ENCODE measurements at regions not wholly inside any gene's neighbourhood (a gene's known extent, or its start where the extent isn't known, plus 50 kb on each side); places are given as distances from the start of the nearest gene placed in this dataset.

DNA sequence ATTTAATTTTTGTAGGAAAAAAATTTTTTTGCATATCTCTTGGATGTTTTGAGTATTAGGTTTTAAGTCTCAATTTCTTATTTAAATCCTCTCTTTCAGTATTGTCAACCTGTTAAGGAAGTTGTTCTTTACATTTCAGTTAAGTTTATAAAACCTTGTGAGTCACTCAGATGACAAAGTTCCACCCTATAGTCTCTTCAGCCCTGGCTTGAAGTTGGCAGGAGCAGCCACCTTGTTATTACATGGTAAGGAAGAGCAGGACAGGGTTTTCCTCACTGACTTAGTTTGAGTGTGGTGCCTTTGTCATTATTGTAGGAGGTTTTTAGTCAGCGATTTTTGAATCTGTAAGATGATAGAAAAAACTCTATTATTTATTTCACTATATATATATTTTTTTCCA is 2143.9 kb downstream of the MRPL39 start:
- Histone ChIP-seq H2AK5ac (ENCODE audit: low read length) (no peak overlapping the region), H2BK15ac (replicated peaks; ENCODE audit: low read depth) (no peak overlapping the region), H2BK120ac (ENCODE audit: low read depth, low read length) (no peak overlapping the region), H4K5ac (ENCODE audit: low read length) (no peak overlapping the region), H3K9ac (ENCODE audit: low read length) (no peak overlapping the region), H3K4me1 (ENCODE audit: control insufficient read depth, low read depth, low read length) (no peaks in the 10 kb centered on the region), H3K36me3 (ENCODE audit: control insufficient read depth, insufficient read depth, low read length) (no peaks in the 10 kb centered on the region), H3K23ac (ENCODE audit: low read length) (no peak overlapping the region), H3K18ac (ENCODE audit: low read length) (no peak overlapping the region), H3K27me3 (ENCODE audit: insufficient read depth, low read length, poor library complexity) (no peaks in the 10 kb centered on the region), H3K56ac (ENCODE audit: low read length) (no peak overlapping the region), H3K79me1 (ENCODE audit: low read length) (no peaks in the 10 kb centered on the region), H3K4ac (ENCODE audit: low read depth, low read length) (no peak overlapping the region), H4K8ac (ENCODE audit: low read depth, low read length) (no peak overlapping the region), H3K27ac (ENCODE audit: low read depth, low read length) (no peak overlapping the region), H3K4me2 (ENCODE audit: low read length) (no peak overlapping the region), H2BK5ac (ENCODE audit: low read length) (no peak overlapping the region), H3K79me2 (ENCODE audit: control insufficient read depth, insufficient read depth, low read length) (no peaks in the 10 kb centered on the region), H3K4me3 (ENCODE audit: low read length) (no peak overlapping the region)
- WGBS (ENCODE audit: extremely low coverage, insufficient coverage, low lambda C conversion rate): no CpG with 5 or more reads among the region's 1 CpG
- DNase-seq: no peak

DNA sequence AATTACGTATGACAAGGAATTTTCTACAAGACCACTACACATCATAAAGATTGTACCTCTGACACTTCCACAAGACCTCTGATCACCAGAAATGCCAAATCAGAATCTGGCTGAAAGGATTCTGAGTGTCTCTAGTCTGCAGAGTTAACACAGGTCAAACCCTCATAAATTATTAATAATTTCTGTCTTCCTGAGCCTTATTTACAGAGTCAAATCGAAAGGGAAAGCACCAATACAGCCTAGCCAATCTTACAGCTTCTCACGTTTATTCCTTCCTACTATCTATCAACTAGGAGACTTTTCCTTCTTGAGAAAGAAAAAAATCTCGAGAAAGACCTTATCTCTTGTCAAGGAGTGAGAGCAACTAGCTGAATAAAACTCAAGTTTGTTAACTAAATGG is 2151.6 kb downstream of the MRPL39 start:
- Histone ChIP-seq H4K8ac (ENCODE audit: low read depth, low read length) (no peak overlapping the region), H3K4me1 (ENCODE audit: control insufficient read depth, low read depth, low read length) (no peaks in the 10 kb centered on the region), H3K27ac (ENCODE audit: low read depth, low read length) (no peak overlapping the region), H4K5ac (ENCODE audit: low read length) (no peak overlapping the region), H3K79me1 (ENCODE audit: low read length) (no peaks in the 10 kb centered on the region), H3K36me3 (ENCODE audit: control insufficient read depth, insufficient read depth, low read length) (no peaks in the 10 kb centered on the region), H3K4me2 (ENCODE audit: low read length) (no peak overlapping the region), H3K4me3 (ENCODE audit: low read length) (no peak overlapping the region), H3K27me3 (ENCODE audit: insufficient read depth, low read length, poor library complexity) (no peaks in the 10 kb centered on the region), H2AK5ac (ENCODE audit: low read length) (no peak overlapping the region), H3K18ac (ENCODE audit: low read length) (no peak overlapping the region), H2BK120ac (ENCODE audit: low read depth, low read length) (no peak overlapping the region), H2BK5ac (ENCODE audit: low read length) (no peak overlapping the region), H3K9ac (ENCODE audit: low read length) (no peak overlapping the region), H3K4ac (ENCODE audit: low read depth, low read length) (no peak overlapping the region), H3K56ac (ENCODE audit: low read length) (no peak overlapping the region), H3K79me2 (ENCODE audit: control insufficient read depth, insufficient read depth, low read length) (no peaks in the 10 kb centered on the region), H2BK15ac (replicated peaks; ENCODE audit: low read depth) (no peak overlapping the region), H3K23ac (ENCODE audit: low read length) (no peak overlapping the region)
- WGBS (ENCODE audit: extremely low coverage, insufficient coverage, low lambda C conversion rate): no CpG with 5 or more reads among the region's 4 CpGs
- DNase-seq: no peak

DNA sequence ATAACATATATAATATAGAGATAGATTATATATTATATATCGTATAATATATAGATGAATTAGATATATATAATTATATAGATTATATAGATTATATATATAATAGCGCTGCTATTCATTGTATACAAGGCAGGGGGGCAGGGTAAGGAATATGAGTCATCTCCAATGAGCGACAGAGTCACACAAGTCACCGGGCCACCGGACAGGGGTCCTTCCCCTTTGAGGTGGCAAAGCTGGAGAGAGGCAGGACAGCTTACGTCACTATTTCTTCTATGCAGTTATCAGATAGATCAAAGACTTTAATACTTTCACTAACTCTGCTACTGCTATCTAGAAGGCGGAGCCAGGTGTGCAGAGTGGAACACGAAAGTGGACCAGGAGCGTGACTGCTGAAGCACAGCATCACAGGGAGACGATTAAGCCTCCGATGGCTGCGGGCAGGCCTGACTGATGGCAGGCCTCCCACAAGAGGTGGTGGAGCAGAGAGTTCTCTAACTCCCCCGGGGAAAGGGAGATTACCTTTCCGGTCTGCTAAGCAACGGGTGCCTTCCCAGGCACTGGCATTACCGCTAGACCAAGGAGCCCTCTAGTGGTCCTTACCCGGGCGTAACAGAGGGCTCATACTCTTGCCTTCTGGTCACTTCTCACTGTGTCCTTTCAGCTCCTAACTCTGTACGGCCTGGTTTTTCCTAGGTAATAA is 2154.7 kb downstream of the MRPL39 start:
- Histone ChIP-seq H3K9ac (ENCODE audit: low read length) (no peak overlapping the region), H3K4me2 (ENCODE audit: low read length) (no peak overlapping the region), H3K23ac (ENCODE audit: low read length) (no peak overlapping the region), H3K27me3 (ENCODE audit: insufficient read depth, low read length, poor library complexity) (no peaks in the 10 kb centered on the region), H3K79me1 (ENCODE audit: low read length) (no peaks in the 10 kb centered on the region), H3K36me3 (ENCODE audit: control insufficient read depth, insufficient read depth, low read length) (no peaks in the 10 kb centered on the region), H3K4me1 (ENCODE audit: control insufficient read depth, low read depth, low read length) (no peaks in the 10 kb centered on the region), H3K27ac (ENCODE audit: low read depth, low read length) (no peak overlapping the region), H3K4me3 (ENCODE audit: low read length) (no peak overlapping the region), H2BK120ac (ENCODE audit: low read depth, low read length) (no peak overlapping the region), H2BK5ac (ENCODE audit: low read length) (no peak overlapping the region), H3K4ac (ENCODE audit: low read depth, low read length) (no peak overlapping the region), H3K79me2 (ENCODE audit: control insufficient read depth, insufficient read depth, low read length) (no peaks in the 10 kb centered on the region), H4K5ac (ENCODE audit: low read length) (no peak overlapping the region), H2AK5ac (ENCODE audit: low read length) (no peak overlapping the region), H2BK15ac (replicated peaks; ENCODE audit: low read depth) (no peak overlapping the region), H4K8ac (ENCODE audit: low read depth, low read length) (no peak overlapping the region), H3K56ac (ENCODE audit: low read length) (no peak overlapping the region), H3K18ac (ENCODE audit: low read length) (no peak overlapping the region)
- DNase-seq: peak; percentile 90
- no CpG with 5 or more reads among the region's 19 CpGs for WGBS (ENCODE audit: extremely low coverage, insufficient coverage, low lambda C conversion rate)

DNA sequence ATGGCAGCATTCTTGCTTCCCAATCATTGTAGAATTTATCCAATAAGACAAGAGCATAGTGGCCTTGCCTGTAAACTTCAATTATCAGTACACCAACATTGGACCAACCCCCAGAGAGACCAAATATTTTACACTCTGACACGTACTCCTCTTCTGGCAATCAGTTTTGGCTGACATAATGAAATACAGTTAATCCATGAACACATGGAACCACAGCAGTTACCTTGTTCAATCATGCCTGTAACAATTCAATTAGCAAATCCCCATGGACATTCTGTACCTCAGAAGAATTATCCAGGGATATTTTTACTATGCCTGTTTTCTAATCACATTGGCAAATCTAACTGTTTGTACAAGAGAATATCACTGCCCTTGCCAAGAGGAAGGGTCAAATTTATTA is 2162.0 kb downstream of the MRPL39 start:
- H2BK120ac ChIP-seq (ENCODE audit: low read depth, low read length): no peak overlapping the region
- no peak overlapping the region for H4K8ac ChIP-seq (ENCODE audit: low read depth, low read length)

DNA sequence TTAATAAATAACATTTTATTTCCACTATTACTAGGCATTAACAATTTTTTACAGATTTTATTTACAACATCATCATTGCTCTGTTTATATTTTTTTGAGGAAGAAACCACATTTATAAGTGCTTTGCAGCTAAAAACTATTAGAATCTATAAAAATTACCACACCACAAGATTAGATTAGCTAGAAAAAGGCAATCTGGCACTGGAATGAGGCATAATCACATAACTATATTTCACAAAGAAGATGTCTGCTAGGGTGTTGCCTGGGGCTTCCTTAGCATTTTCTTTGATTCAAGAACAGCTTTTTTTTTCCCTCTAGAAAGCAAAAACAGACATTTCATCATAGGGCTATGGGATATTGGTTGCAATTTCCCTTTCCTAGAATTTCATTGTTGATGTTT is 2169.2 kb downstream of the MRPL39 start:
- Histone ChIP-seq H3K27ac (ENCODE audit: low read depth, low read length) (no peak overlapping the region), H3K56ac (ENCODE audit: low read length) (no peak overlapping the region), H4K8ac (ENCODE audit: low read depth, low read length) (no peak overlapping the region), H2BK120ac (ENCODE audit: low read depth, low read length) (no peak overlapping the region), H3K23ac (ENCODE audit: low read length) (no peak overlapping the region), H3K4me3 (ENCODE audit: low read length) (no peak overlapping the region), H3K4me2 (ENCODE audit: low read length) (no peak overlapping the region), H2BK15ac (replicated peaks; ENCODE audit: low read depth) (no peak overlapping the region), H3K18ac (ENCODE audit: low read length) (no peak overlapping the region), H3K79me1 (ENCODE audit: low read length) (no peaks in the 10 kb centered on the region), H3K4me1 (ENCODE audit: control insufficient read depth, low read depth, low read length) (no peaks in the 10 kb centered on the region), H3K9ac (ENCODE audit: low read length) (no peak overlapping the region), H2BK5ac (ENCODE audit: low read length) (no peak overlapping the region), H3K4ac (ENCODE audit: low read depth, low read length) (no peak overlapping the region), H3K36me3 (ENCODE audit: control insufficient read depth, insufficient read depth, low read length) (no peaks in the 10 kb centered on the region), H3K27me3 (ENCODE audit: insufficient read depth, low read length, poor library complexity) (no peaks in the 10 kb centered on the region), H4K5ac (ENCODE audit: low read length) (no peak overlapping the region), H3K79me2 (ENCODE audit: control insufficient read depth, insufficient read depth, low read length) (no peaks in the 10 kb centered on the region), H2AK5ac (ENCODE audit: low read length) (no peak overlapping the region)
- DNase-seq: no peak

More for the DNA sequence above, 2162.0 kb downstream of the MRPL39 start:
- H3K4me2 ChIP-seq (ENCODE audit: low read length): no peak overlapping the region
- H3K56ac ChIP-seq (ENCODE audit: low read length): no peak overlapping the region
- no peaks in the 10 kb centered on the region for H3K4me1 ChIP-seq (ENCODE audit: control insufficient read depth, low read depth, low read length)
- H3K79me1 ChIP-seq (ENCODE audit: low read length): no peaks in the 10 kb centered on the region
- no peak overlapping the region for H3K27ac ChIP-seq (ENCODE audit: low read depth, low read length)
- H4K5ac ChIP-seq (ENCODE audit: low read length): no peak overlapping the region
- H3K4ac ChIP-seq (ENCODE audit: low read depth, low read length): no peak overlapping the region
- no peak overlapping the region for H2BK5ac ChIP-seq (ENCODE audit: low read length)
- no peak for DNase-seq
- H3K18ac ChIP-seq (ENCODE audit: low read length): no peak overlapping the region
- no peak overlapping the region for H2AK5ac ChIP-seq (ENCODE audit: low read length)
- no peak overlapping the region for H3K9ac ChIP-seq (ENCODE audit: low read length)
- H3K23ac ChIP-seq (ENCODE audit: low read length): no peak overlapping the region
- no peak overlapping the region for H2BK15ac ChIP-seq (replicated peaks; ENCODE audit: low read depth)
- no peaks in the 10 kb centered on the region for H3K79me2 ChIP-seq (ENCODE audit: control insufficient read depth, insufficient read depth, low read length)
- no CpG with 5 or more reads among the region's 1 CpG for WGBS (ENCODE audit: extremely low coverage, insufficient coverage, low lambda C conversion rate)
- no peak overlapping the region for H3K4me3 ChIP-seq (ENCODE audit: low read length)
- H3K27me3 ChIP-seq (ENCODE audit: insufficient read depth, low read length, poor library complexity): no peaks in the 10 kb centered on the region
- H3K36me3 ChIP-seq (ENCODE audit: control insufficient read depth, insufficient read depth, low read length): no peaks in the 10 kb centered on the region

DNA sequence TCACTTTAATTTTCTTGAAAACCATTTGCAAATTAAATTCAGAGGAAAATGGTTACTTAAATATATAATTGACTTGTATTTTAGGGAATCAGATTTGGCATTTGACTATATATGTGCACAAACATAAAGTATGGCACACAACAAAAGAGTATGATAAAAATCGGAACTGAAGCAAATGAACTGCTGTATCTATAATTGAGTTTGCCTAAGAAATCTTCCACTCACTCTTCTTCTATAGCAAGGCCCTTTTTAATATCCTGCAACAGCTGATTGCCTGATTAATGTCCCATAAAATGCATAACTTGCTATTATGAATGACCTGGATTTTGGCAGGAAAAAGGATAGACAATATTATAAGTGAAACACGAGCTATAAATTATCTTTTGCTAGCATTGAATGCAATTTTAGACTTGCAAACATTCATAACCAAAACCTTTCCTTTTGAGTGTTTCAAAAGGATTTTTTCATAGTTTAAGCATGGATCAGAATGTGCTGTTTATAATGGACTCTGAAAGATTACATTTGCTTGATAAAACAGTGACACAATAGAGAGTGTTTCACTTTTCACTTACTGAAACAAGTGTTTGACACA is 2204.3 kb downstream of the MRPL39 start:
- Histone ChIP-seq H2BK15ac (replicated peaks; ENCODE audit: low read depth) (no peak overlapping the region), H4K8ac (ENCODE audit: low read depth, low read length) (no peak overlapping the region), H3K36me3 (ENCODE audit: control insufficient read depth, insufficient read depth, low read length) (no peaks in the 10 kb centered on the region), H3K23ac (ENCODE audit: low read length) (no peak overlapping the region), H3K4ac (ENCODE audit: low read depth, low read length) (no peak overlapping the region), H3K79me1 (ENCODE audit: low read length) (no peaks in the 10 kb centered on the region), H3K9ac (ENCODE audit: low read length) (no peak overlapping the region), H3K18ac (ENCODE audit: low read length) (no peak overlapping the region), H3K4me3 (ENCODE audit: low read length) (no peak overlapping the region), H2BK5ac (ENCODE audit: low read length) (no peak overlapping the region), H4K5ac (ENCODE audit: low read length) (no peak overlapping the region), H3K56ac (ENCODE audit: low read length) (no peak overlapping the region), H3K79me2 (ENCODE audit: control insufficient read depth, insufficient read depth, low read length) (no peaks in the 10 kb centered on the region), H2BK120ac (ENCODE audit: low read depth, low read length) (no peak overlapping the region), H3K27ac (ENCODE audit: low read depth, low read length) (no peak overlapping the region), H3K4me1 (ENCODE audit: control insufficient read depth, low read depth, low read length) (no peaks in the 10 kb centered on the region), H3K4me2 (ENCODE audit: low read length) (no peak overlapping the region), H2AK5ac (ENCODE audit: low read length) (no peak overlapping the region), H3K27me3 (ENCODE audit: insufficient read depth, low read length, poor library complexity) (no peaks in the 10 kb centered on the region)
- no CpG with 5 or more reads among the region's 2 CpGs for WGBS (ENCODE audit: extremely low coverage, insufficient coverage, low lambda C conversion rate)
- no peak for DNase-seq
